GM23338 (cell line): ENCODE measurements at regions not wholly inside any gene's neighbourhood (a gene's known extent, or its start where the extent isn't known, plus 50 kb on each side); places are given as distances from the start of the nearest gene placed in this dataset.
A peak's percentile ranks its signal among the peaks of the same experiment; 100 is the strongest.

ENCODE experiments used
- ATAC-seq: fragments of 200-7000 bp; cut with Tn5 transposase; 3 replicates; pipeline ENCODE4 v1.9.1; 2020
- DNase-seq: peaks from one replicate; pipeline ENCODE4 v3.0.0-alpha.2; 2015; ENCODE audit warnings: low spot score
- H2AFZ ChIP-seq: fragments of 200-600 bp; sonication (generic); 2 replicates; pipeline ENCODE4 v1.8.0; 2016; ENCODE audit warnings: antibody characterized with exemption, mild to moderate bottlenecking, moderate library complexity
- H3F3A ChIP-seq: fragments of 200-600 bp; sonication (generic); replicated peaks from 2 replicates; pipeline ENCODE4 v1.8.0; 2017; ENCODE audit warnings: antibody characterized with exemption, mixed run types, low read depth
- H3K27ac ChIP-seq: fragments of 200-600 bp; sonication (generic); 2 replicates; pipeline ENCODE4 v1.6.1; 2016; ENCODE audit warnings: low read depth
- H3K27me3 ChIP-seq: fragments of 200-600 bp; sonication (generic); 2 replicates; pipeline ENCODE4 v1.8.0; 2016; ENCODE audit warnings: mild to moderate bottlenecking, mixed run types, moderate library complexity; ENCODE audit not compliant: insufficient read depth
- H3K36me3 ChIP-seq: fragments of 200-600 bp; sonication (generic); 2 replicates; pipeline ENCODE4 v1.8.0; 2016; ENCODE audit warnings: mild to moderate bottlenecking; ENCODE audit not compliant: insufficient read depth
- H3K4me1 ChIP-seq: fragments of 200-600 bp; sonication (generic); 2 replicates; pipeline ENCODE4 v1.8.0; 2016; ENCODE audit warnings: mild to moderate bottlenecking, moderate library complexity; ENCODE audit not compliant: insufficient read depth
- H3K4me2 ChIP-seq: fragments of 200-600 bp; sonication (generic); 2 replicates; pipeline ENCODE4 v1.7.1; 2017; ENCODE audit warnings: mixed run types
- H3K4me3 ChIP-seq: fragments of 200-600 bp; sonication (generic); 2 replicates; pipeline ENCODE4 v1.6.1; 2016; ENCODE audit warnings: mixed run types
- H3K79me2 ChIP-seq: fragments of 200-600 bp; sonication (generic); replicated peaks from 2 replicates; pipeline ENCODE4 v1.8.0; 2017; ENCODE audit warnings: mild to moderate bottlenecking; ENCODE audit not compliant: insufficient read depth
- H3K9me2 ChIP-seq: fragments of 200-600 bp; sonication (generic); 2 replicates; pipeline ENCODE4 v1.8.0; 2017; ENCODE audit not compliant: insufficient read depth
- H4K20me1 ChIP-seq: fragments of 200-600 bp; sonication (generic); replicated peaks from 2 replicates; pipeline ENCODE4 v1.8.0; 2017; ENCODE audit warnings: mild to moderate bottlenecking; ENCODE audit not compliant: insufficient read depth
- H3K27ac Mint-ChIP-seq: 2 replicates; pipeline ENCODE4 v1.8.0; 2020; ENCODE audit warnings: inconsistent platforms, mild to moderate bottlenecking, moderate library complexity, mixed read lengths
- H3K27me3 Mint-ChIP-seq: 3 replicates; pipeline ENCODE4 v1.8.0; 2022; ENCODE audit warnings: low read depth, mild to moderate bottlenecking, moderate library complexity, mixed read lengths, inconsistent platforms; ENCODE audit not compliant: insufficient read depth, poor library complexity
- H3K36me3 Mint-ChIP-seq: 3 replicates; pipeline ENCODE4 v1.8.0; 2021; ENCODE audit warnings: low read depth, mild to moderate bottlenecking, inconsistent platforms, moderate library complexity, mixed read lengths
- H3K4me1 Mint-ChIP-seq: 3 replicates; pipeline ENCODE4 v1.8.0; 2020; ENCODE audit warnings: mild to moderate bottlenecking, inconsistent platforms, mixed read lengths
- H3K4me3 Mint-ChIP-seq: 3 replicates; pipeline ENCODE4 v1.8.0; 2021; ENCODE audit warnings: moderate library complexity, mild to moderate bottlenecking, inconsistent platforms, mixed read lengths
- H3K9me3 Mint-ChIP-seq: 3 replicates; pipeline ENCODE4 v1.8.0; 2020; ENCODE audit warnings: moderate library complexity, mild to moderate bottlenecking, inconsistent platforms, mixed read lengths
- CREB1 ChIP-seq: fragments of 250-450 bp; sonication (Bioruptor Pico); IDR thresholded peaks from 2 replicates; pipeline ENCODE4 v1.5.0; 2020; ENCODE audit warnings: low read depth, mild to moderate bottlenecking, moderate library complexity
- EZH2 ChIP-seq: fragments of 200-600 bp; sonication (generic); IDR thresholded peaks from one replicate; pipeline ENCODE4 v1.8.0; 2017; ENCODE audit warnings: antibody characterized with exemption, mild to moderate bottlenecking, low read depth; ENCODE audit not compliant: unreplicated experiment
- EZH2phosphoT487 ChIP-seq: fragments of 200-600 bp; sonication (generic); IDR thresholded peaks from one replicate; pipeline ENCODE4 v1.8.1; 2018; ENCODE audit warnings: antibody characterized with exemption; ENCODE audit not compliant: unreplicated experiment
- JUNB ChIP-seq: IDR thresholded peaks from one replicate; pipeline ENCODE4 v1.6.1; 2016; ENCODE audit warnings: antibody characterized with exemption; ENCODE audit not compliant: unreplicated experiment
- NANOG ChIP-seq: IDR thresholded peaks from 2 replicates; pipeline ENCODE4 v1.6.1; 2016; ENCODE audit warnings: antibody characterized with exemption, borderline replicate concordance
- POLR2AphosphoS5 ChIP-seq: IDR thresholded peaks from 2 replicates; pipeline ENCODE4 v1.6.1; 2016; ENCODE audit warnings: antibody characterized with exemption, low read depth
- STAT1 ChIP-seq: IDR thresholded peaks from one replicate; pipeline ENCODE4 v1.6.1; 2016; ENCODE audit warnings: antibody characterized with exemption; ENCODE audit not compliant: unreplicated experiment
- ZNF114 ChIP-seq: fragments of 250-450 bp; sonication (Bioruptor Pico); IDR thresholded peaks from 2 replicates; pipeline ENCODE4 v1.5.0; 2020; ENCODE audit warnings: mild to moderate bottlenecking, moderate library complexity
- ZNF331 ChIP-seq: fragments of 250-450 bp; sonication (Bioruptor Pico); IDR thresholded peaks from 2 replicates; pipeline ENCODE4 v1.5.0; 2020; ENCODE audit warnings: low read depth, mild to moderate bottlenecking, moderate library complexity
- TF ChIP-seq, protein P1 (sequence below), 2 experiments: fragments of 200-600 bp in 1 of 2; sonication (generic) in 1 of 2; conservative IDR thresholded peaks; 2 replicates each; pipeline versions ENCODE4 v1.5.1 to v1.6.1; 2016 to 2017; ENCODE audit warnings: antibody characterized with exemption in 2 of 2, low read depth in 2 of 2, mild to moderate bottlenecking in 2 of 2, moderate library complexity in 1 of 2
- TF ChIP-seq, protein P2 (sequence below): IDR thresholded peaks from one replicate; pipeline ENCODE4 v1.6.1; 2018; ENCODE audit warnings: antibody characterized with exemption; ENCODE audit not compliant: unreplicated experiment
- TF ChIP-seq, protein P3 (sequence below): IDR thresholded peaks from 2 replicates; pipeline ENCODE4 v1.6.1; 2016; ENCODE audit warnings: antibody characterized with exemption
- TF ChIP-seq, protein P4 (sequence below): fragments of 250-450 bp; sonication (Bioruptor Pico); IDR thresholded peaks from 2 replicates; pipeline ENCODE4 v1.5.0; 2020; ENCODE audit warnings: mild to moderate bottlenecking, moderate library complexity

DNA sequence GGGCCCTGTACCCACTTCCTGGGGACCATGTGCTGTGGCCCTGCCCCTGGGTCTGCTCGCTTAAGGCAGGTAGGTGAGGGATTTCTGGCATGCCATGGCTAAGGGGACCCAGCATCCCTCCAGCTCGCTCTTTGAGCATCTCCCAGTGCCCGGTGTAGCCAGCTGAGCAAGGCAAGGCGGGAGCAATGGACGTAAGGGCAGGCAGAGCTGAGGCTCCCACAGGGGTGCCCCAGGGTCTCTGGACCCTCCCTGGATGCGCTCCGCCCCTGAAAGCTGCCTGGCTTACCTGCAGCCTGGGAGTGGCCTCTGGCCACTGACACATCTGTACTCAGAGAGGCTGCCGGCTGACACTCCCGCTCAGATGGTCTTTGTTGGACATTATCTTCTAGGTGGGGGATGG lies 189.9 kb downstream of the IRF8 start:
- H3K27ac Mint-ChIP-seq, result no peak overlapping the region
- peaks cover 33% of the 10 kb centered on the region for H3K4me1 Mint-ChIP-seq
- H3K27me3 Mint-ChIP-seq, result peaks cover 20% of the 10 kb centered on the region
- Histone ChIP-seq H2AFZ (no peak overlapping the region), H3K36me3 (no peaks in the 10 kb centered on the region), H3K27ac (no peak overlapping the region), H3K9me2 (no peaks in the 10 kb centered on the region), H3K4me3 (no peak overlapping the region), H3K27me3 (no peaks in the 10 kb centered on the region), H4K20me1 (no peaks in the 10 kb centered on the region), H3F3A (no peaks in the 10 kb centered on the region), H3K4me1 (no peaks in the 10 kb centered on the region), H3K79me2 (no peaks in the 10 kb centered on the region), H3K4me2 (no peak overlapping the region)
- no peak for TF ChIP-seq ZNF331 (CRISPR knock-in tag)
- no peak for TF ChIP-seq EZH2
- TF ChIP-seq, protein P1, sequence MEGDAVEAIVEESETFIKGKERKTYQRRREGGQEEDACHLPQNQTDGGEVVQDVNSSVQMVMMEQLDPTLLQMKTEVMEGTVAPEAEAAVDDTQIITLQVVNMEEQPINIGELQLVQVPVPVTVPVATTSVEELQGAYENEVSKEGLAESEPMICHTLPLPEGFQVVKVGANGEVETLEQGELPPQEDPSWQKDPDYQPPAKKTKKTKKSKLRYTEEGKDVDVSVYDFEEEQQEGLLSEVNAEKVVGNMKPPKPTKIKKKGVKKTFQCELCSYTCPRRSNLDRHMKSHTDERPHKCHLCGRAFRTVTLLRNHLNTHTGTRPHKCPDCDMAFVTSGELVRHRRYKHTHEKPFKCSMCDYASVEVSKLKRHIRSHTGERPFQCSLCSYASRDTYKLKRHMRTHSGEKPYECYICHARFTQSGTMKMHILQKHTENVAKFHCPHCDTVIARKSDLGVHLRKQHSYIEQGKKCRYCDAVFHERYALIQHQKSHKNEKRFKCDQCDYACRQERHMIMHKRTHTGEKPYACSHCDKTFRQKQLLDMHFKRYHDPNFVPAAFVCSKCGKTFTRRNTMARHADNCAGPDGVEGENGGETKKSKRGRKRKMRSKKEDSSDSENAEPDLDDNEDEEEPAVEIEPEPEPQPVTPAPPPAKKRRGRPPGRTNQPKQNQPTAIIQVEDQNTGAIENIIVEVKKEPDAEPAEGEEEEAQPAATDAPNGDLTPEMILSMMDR (conservative IDR thresholded peaks at IDR 0.05; ENCODE audit: low read depth in 2 of 2), result no peak
- no peak for TF ChIP-seq EZH2phosphoT487
- no peak for TF ChIP-seq POLR2AphosphoS5
- no peak for TF ChIP-seq NANOG
- TF ChIP-seq STAT1, result no peak
- TF ChIP-seq, protein P2, sequence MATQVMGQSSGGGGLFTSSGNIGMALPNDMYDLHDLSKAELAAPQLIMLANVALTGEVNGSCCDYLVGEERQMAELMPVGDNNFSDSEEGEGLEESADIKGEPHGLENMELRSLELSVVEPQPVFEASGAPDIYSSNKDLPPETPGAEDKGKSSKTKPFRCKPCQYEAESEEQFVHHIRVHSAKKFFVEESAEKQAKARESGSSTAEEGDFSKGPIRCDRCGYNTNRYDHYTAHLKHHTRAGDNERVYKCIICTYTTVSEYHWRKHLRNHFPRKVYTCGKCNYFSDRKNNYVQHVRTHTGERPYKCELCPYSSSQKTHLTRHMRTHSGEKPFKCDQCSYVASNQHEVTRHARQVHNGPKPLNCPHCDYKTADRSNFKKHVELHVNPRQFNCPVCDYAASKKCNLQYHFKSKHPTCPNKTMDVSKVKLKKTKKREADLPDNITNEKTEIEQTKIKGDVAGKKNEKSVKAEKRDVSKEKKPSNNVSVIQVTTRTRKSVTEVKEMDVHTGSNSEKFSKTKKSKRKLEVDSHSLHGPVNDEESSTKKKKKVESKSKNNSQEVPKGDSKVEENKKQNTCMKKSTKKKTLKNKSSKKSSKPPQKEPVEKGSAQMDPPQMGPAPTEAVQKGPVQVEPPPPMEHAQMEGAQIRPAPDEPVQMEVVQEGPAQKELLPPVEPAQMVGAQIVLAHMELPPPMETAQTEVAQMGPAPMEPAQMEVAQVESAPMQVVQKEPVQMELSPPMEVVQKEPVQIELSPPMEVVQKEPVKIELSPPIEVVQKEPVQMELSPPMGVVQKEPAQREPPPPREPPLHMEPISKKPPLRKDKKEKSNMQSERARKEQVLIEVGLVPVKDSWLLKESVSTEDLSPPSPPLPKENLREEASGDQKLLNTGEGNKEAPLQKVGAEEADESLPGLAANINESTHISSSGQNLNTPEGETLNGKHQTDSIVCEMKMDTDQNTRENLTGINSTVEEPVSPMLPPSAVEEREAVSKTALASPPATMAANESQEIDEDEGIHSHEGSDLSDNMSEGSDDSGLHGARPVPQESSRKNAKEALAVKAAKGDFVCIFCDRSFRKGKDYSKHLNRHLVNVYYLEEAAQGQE, result no peak
- TF ChIP-seq, protein P3, sequence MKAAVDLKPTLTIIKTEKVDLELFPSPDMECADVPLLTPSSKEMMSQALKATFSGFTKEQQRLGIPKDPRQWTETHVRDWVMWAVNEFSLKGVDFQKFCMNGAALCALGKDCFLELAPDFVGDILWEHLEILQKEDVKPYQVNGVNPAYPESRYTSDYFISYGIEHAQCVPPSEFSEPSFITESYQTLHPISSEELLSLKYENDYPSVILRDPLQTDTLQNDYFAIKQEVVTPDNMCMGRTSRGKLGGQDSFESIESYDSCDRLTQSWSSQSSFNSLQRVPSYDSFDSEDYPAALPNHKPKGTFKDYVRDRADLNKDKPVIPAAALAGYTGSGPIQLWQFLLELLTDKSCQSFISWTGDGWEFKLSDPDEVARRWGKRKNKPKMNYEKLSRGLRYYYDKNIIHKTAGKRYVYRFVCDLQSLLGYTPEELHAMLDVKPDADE, result no peak
- no peak for TF ChIP-seq JUNB
- TF ChIP-seq, protein P4, sequence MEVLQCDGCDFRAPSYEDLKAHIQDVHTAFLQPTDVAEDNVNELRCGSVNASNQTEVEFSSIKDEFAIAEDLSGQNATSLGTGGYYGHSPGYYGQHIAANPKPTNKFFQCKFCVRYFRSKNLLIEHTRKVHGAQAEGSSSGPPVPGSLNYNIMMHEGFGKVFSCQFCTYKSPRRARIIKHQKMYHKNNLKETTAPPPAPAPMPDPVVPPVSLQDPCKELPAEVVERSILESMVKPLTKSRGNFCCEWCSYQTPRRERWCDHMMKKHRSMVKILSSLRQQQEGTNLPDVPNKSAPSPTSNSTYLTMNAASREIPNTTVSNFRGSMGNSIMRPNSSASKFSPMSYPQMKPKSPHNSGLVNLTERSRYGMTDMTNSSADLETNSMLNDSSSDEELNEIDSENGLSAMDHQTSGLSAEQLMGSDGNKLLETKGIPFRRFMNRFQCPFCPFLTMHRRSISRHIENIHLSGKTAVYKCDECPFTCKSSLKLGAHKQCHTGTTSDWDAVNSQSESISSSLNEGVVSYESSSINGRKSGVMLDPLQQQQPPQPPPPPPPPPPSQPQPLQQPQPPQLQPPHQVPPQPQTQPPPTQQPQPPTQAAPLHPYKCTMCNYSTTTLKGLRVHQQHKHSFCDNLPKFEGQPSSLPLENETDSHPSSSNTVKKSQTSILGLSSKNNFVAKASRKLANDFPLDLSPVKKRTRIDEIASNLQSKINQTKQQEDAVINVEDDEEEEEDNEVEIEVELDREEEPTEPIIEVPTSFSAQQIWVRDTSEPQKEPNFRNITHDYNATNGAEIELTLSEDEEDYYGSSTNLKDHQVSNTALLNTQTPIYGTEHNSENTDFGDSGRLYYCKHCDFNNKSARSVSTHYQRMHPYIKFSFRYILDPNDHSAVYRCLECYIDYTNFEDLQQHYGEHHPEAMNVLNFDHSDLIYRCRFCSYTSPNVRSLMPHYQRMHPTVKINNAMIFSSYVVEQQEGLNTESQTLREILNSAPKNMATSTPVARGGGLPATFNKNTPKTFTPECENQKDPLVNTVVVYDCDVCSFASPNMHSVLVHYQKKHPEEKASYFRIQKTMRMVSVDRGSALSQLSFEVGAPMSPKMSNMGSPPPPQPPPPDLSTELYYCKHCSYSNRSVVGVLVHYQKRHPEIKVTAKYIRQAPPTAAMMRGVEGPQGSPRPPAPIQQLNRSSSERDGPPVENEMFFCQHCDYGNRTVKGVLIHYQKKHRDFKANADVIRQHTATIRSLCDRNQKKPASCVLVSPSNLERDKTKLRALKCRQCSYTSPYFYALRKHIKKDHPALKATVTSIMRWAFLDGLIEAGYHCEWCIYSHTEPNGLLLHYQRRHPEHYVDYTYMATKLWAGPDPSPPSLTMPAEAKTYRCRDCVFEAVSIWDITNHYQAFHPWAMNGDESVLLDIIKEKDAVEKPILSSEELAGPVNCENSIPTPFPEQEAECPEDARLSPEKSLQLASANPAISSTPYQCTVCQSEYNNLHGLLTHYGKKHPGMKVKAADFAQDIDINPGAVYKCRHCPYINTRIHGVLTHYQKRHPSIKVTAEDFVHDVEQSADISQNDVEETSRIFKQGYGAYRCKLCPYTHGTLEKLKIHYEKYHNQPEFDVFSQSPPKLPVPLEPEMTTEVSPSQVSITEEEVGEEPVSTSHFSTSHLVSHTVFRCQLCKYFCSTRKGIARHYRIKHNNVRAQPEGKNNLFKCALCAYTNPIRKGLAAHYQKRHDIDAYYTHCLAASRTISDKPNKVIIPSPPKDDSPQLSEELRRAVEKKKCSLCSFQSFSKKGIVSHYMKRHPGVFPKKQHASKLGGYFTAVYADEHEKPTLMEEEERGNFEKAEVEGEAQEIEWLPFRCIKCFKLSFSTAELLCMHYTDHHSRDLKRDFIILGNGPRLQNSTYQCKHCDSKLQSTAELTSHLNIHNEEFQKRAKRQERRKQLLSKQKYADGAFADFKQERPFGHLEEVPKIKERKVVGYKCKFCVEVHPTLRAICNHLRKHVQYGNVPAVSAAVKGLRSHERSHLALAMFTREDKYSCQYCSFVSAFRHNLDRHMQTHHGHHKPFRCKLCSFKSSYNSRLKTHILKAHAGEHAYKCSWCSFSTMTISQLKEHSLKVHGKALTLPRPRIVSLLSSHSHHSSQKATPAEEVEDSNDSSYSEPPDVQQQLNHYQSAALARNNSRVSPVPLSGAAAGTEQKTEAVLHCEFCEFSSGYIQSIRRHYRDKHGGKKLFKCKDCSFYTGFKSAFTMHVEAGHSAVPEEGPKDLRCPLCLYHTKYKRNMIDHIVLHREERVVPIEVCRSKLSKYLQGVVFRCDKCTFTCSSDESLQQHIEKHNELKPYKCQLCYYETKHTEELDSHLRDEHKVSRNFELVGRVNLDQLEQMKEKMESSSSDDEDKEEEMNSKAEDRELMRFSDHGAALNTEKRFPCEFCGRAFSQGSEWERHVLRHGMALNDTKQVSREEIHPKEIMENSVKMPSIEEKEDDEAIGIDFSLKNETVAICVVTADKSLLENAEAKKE (CRISPR knock-in tag), result no peak
- no peak for TF ChIP-seq ZNF114 (CRISPR knock-in tag)
- TF ChIP-seq CREB1 (CRISPR knock-in tag), result no peak
- no peaks in the 10 kb centered on the region for H3K9me3 Mint-ChIP-seq
- DNase-seq (no peak), ATAC-seq (peak; percentile 34)
- no peak overlapping the region for H3K4me3 Mint-ChIP-seq
- no peaks in the 10 kb centered on the region for H3K36me3 Mint-ChIP-seq
